Thyroid gland (tissue), 4 donors: ENCODE measurements at regions not wholly inside any gene's neighbourhood (a gene's known extent, or its start where the extent isn't known, plus 50 kb on each side); places are given as distances from the start of the nearest gene placed in this dataset.

ENCODE experiments used
- POLR2A ChIP-seq, 2 donors: fragments of 450-650 bp; IDR thresholded peaks; one replicate each; pipeline ENCODE4 v1.6.1; 2017; ENCODE audit warnings: antibody characterized with exemption in 2 of 2, mild to moderate bottlenecking in 2 of 2, moderate library complexity in 1 of 2
- TF ChIP-seq, protein P1 (sequence below), 6 experiments: fragments of 200-600 bp in 3 of 6; fragments of 450-650 bp in 3 of 6; sonication (generic) in 3 of 6; IDR thresholded peaks; one replicate each; pipeline ENCODE4 v1.5.1; 2016 to 2019; ENCODE audit warnings: antibody characterized with exemption in 6 of 6, mild to moderate bottlenecking in 2 of 6, inconsistent platforms in 1 of 6, moderate library complexity in 1 of 6

- TF ChIP-seq, protein P1, sequence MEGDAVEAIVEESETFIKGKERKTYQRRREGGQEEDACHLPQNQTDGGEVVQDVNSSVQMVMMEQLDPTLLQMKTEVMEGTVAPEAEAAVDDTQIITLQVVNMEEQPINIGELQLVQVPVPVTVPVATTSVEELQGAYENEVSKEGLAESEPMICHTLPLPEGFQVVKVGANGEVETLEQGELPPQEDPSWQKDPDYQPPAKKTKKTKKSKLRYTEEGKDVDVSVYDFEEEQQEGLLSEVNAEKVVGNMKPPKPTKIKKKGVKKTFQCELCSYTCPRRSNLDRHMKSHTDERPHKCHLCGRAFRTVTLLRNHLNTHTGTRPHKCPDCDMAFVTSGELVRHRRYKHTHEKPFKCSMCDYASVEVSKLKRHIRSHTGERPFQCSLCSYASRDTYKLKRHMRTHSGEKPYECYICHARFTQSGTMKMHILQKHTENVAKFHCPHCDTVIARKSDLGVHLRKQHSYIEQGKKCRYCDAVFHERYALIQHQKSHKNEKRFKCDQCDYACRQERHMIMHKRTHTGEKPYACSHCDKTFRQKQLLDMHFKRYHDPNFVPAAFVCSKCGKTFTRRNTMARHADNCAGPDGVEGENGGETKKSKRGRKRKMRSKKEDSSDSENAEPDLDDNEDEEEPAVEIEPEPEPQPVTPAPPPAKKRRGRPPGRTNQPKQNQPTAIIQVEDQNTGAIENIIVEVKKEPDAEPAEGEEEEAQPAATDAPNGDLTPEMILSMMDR (IDR thresholded peaks at IDR 0.05): no peak
- no peak for TF ChIP-seq POLR2A (IDR thresholded peaks at IDR 0.05)
These were observed 77.2 kb upstream of the HPCAL1 start for GRCh38 chr2:10225291-10226037.
